ENCODE measurements at regions not wholly inside any gene's neighbourhood (a gene's known extent, or its start where the extent isn't known, plus 50 kb on each side); places are given as distances from the start of the nearest gene placed in this dataset.

GRCh38 chr14:44041700-44042099 is 465.4 kb downstream of the FSCB start:
- Histone ChIP-seq H3K4me1 (ENCODE audit: control insufficient read depth, insufficient read depth, low read length) (no peaks in the 10 kb centered on the region), H3K9ac (ENCODE audit: low read depth, low read length) (no peak overlapping the region), H3K4me3 (ENCODE audit: low read length) (no peak overlapping the region), H3K27me3 (ENCODE audit: control insufficient read depth, insufficient read depth, low read length) (no peaks in the 10 kb centered on the region), H3K36me3 (ENCODE audit: insufficient read depth, low read length) (no peaks in the 10 kb centered on the region), H3K4me2 (ENCODE audit: low read length) (no peak overlapping the region), H3K9me3 (replicated peaks; ENCODE audit: low read length) (peaks cover 12% of the 10 kb centered on the region)

DNA sequence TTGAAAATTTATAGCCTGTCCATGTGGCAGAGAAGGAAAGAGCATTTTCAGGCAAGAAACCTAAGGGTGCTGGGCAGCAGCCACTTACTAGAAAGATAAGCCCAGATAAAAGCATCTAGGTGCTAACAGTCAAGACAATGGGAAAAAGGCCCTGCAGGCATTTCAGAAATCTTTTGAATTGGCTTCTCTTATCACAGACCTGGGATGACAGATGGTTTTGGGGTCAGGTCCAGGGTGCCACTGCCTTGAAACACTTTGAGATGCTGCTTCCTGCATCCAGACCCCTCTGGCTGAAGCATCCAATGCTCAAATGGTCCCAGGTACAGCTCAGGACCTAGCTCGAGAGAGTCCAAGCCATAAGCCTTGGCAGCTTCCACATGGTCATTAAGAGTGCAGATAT is 466.5 kb downstream of the FSCB start:
- Histone ChIP-seq H3K4me3 (ENCODE audit: low read length) (no peak overlapping the region), H3K9me3 (replicated peaks; ENCODE audit: low read length) (peaks cover 12% of the 10 kb centered on the region), H3K4me2 (ENCODE audit: low read length) (no peak overlapping the region), H3K9ac (ENCODE audit: low read depth, low read length) (no peak overlapping the region), H3K4me1 (ENCODE audit: control insufficient read depth, insufficient read depth, low read length) (no peaks in the 10 kb centered on the region), H3K27me3 (ENCODE audit: control insufficient read depth, insufficient read depth, low read length) (no peaks in the 10 kb centered on the region), H3K36me3 (ENCODE audit: insufficient read depth, low read length) (no peaks in the 10 kb centered on the region)

GRCh38 chr14:44036248-44036647 is 470.8 kb downstream of the FSCB start:
- Histone ChIP-seq H3K4me2 (ENCODE audit: low read length) (no peak overlapping the region), H3K4me1 (ENCODE audit: control insufficient read depth, insufficient read depth, low read length) (no peaks in the 10 kb centered on the region), H3K27me3 (ENCODE audit: control insufficient read depth, insufficient read depth, low read length) (no peaks in the 10 kb centered on the region), H3K36me3 (ENCODE audit: insufficient read depth, low read length) (no peaks in the 10 kb centered on the region), H3K4me3 (ENCODE audit: low read length) (no peak overlapping the region), H3K9ac (ENCODE audit: low read depth, low read length) (no peak overlapping the region), H3K9me3 (replicated peaks; ENCODE audit: low read length) (peaks cover 5% of the 10 kb centered on the region)

DNA sequence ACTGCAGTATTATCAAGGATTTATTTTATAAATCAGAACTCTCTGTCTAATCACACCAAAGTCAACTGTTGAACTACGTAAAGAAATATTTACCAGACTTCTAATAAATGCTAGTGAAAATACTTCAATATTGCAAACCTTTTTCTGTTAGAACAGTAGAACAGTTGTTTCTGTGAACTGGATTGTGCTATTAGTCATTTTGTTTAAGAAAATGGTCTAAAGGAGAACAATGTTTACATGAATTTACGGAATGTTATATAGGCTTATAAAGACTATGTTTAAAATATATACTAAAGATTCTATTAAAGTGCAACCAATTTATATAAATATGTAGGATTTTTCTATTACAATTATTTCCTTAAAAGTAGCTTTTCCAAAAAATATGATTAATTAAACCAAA is 471.4 kb downstream of the FSCB start:
- Histone ChIP-seq H3K4me3 (ENCODE audit: low read length) (no peak overlapping the region), H3K4me2 (ENCODE audit: low read length) (no peak overlapping the region), H3K27me3 (ENCODE audit: control insufficient read depth, insufficient read depth, low read length) (no peaks in the 10 kb centered on the region), H3K4me1 (ENCODE audit: control insufficient read depth, insufficient read depth, low read length) (no peaks in the 10 kb centered on the region), H3K9ac (ENCODE audit: low read depth, low read length) (no peak overlapping the region), H3K9me3 (replicated peaks; ENCODE audit: low read length) (peaks cover 5% of the 10 kb centered on the region), H3K36me3 (ENCODE audit: insufficient read depth, low read length) (no peaks in the 10 kb centered on the region)

GRCh38 chr14:44030831-44031383 is 476.2 kb downstream of the FSCB start:
- H3K4me2 ChIP-seq (ENCODE audit: low read length) = no peak overlapping the region
- H3K4me3 ChIP-seq (ENCODE audit: low read length) = no peak overlapping the region
- H3K9me3 ChIP-seq (replicated peaks; ENCODE audit: low read length) = peaks cover 4% of the 10 kb centered on the region
- no peaks in the 10 kb centered on the region for H3K4me1 ChIP-seq (ENCODE audit: control insufficient read depth, insufficient read depth, low read length)
- H3K27me3 ChIP-seq (ENCODE audit: control insufficient read depth, insufficient read depth, low read length) = no peaks in the 10 kb centered on the region
- H3K36me3 ChIP-seq (ENCODE audit: insufficient read depth, low read length) = no peaks in the 10 kb centered on the region
- no peak overlapping the region for H3K9ac ChIP-seq (ENCODE audit: low read depth, low read length)

DNA sequence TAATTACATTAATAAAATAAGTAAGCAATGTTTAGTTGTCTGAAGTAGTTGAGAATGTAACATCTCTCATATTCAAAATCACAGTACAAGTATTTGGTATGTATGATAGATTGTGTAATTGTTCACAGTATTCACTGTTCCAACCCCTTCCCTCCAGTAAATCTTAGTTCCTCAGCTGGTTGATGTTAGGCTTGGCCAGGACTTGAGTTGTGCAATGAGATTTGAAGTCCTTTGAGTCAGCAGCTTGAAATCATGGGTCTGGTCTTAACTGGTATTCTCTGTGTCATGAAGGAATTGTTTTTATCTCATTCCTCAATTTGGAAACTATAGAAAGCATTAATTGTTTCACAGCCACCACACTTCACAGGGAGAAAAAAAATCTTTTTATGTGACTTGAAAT is 477.1 kb downstream of the FSCB start:
- Histone ChIP-seq H3K36me3 (ENCODE audit: insufficient read depth, low read length) (no peaks in the 10 kb centered on the region), H3K27me3 (ENCODE audit: control insufficient read depth, insufficient read depth, low read length) (no peaks in the 10 kb centered on the region), H3K9ac (ENCODE audit: low read depth, low read length) (no peak overlapping the region), H3K4me3 (ENCODE audit: low read length) (no peak overlapping the region), H3K4me2 (ENCODE audit: low read length) (no peak overlapping the region), H3K9me3 (replicated peaks; ENCODE audit: low read length) (peaks cover 4% of the 10 kb centered on the region), H3K4me1 (ENCODE audit: control insufficient read depth, insufficient read depth, low read length) (no peaks in the 10 kb centered on the region)

DNA sequence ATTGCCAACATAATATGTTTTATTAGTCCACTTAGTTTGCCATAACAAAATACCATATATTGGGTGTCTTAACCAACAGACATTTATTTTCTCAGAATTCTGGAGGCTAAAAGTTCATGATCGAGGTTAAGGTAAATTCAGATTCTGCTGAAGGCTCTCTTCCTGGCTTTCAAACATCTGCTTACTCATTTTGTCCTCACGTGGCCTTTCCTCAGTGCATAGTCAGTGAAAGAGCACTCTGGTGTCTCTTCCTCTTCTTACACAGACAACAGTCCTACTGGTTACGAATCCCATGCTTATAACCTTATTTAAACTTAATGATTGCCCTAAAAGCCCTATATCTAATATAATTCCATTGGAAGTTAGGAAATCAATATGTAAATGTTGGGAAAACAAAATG is 479.7 kb downstream of the FSCB start:
- Histone ChIP-seq H3K36me3 (ENCODE audit: insufficient read depth, low read length) (no peaks in the 10 kb centered on the region), H3K9me3 (replicated peaks; ENCODE audit: low read length) (peaks cover 4% of the 10 kb centered on the region), H3K4me2 (ENCODE audit: low read length) (no peak overlapping the region), H3K4me1 (ENCODE audit: control insufficient read depth, insufficient read depth, low read length) (no peaks in the 10 kb centered on the region), H3K4me3 (ENCODE audit: low read length) (no peak overlapping the region), H3K9ac (ENCODE audit: low read depth, low read length) (no peak overlapping the region), H3K27me3 (ENCODE audit: control insufficient read depth, insufficient read depth, low read length) (no peaks in the 10 kb centered on the region)

GRCh38 chr14:44010595-44010994 is 496.5 kb downstream of the FSCB start:
- H3K9me3 ChIP-seq (replicated peaks; ENCODE audit: low read length) = no peaks in the 10 kb centered on the region
- no peak overlapping the region for H3K4me3 ChIP-seq (ENCODE audit: low read length)
- no peaks in the 10 kb centered on the region for H3K27me3 ChIP-seq (ENCODE audit: control insufficient read depth, insufficient read depth, low read length)
- H3K9ac ChIP-seq (ENCODE audit: low read depth, low read length) = no peak overlapping the region
- no peaks in the 10 kb centered on the region for H3K36me3 ChIP-seq (ENCODE audit: insufficient read depth, low read length)
- no peak overlapping the region for H3K4me2 ChIP-seq (ENCODE audit: low read length)
- no peaks in the 10 kb centered on the region for H3K4me1 ChIP-seq (ENCODE audit: control insufficient read depth, insufficient read depth, low read length)

GRCh38 chr14:44010071-44010470 is 497.0 kb downstream of the FSCB start:
- Histone ChIP-seq H3K27me3 (ENCODE audit: control insufficient read depth, insufficient read depth, low read length) (no peaks in the 10 kb centered on the region), H3K9ac (ENCODE audit: low read depth, low read length) (no peak overlapping the region), H3K4me1 (ENCODE audit: control insufficient read depth, insufficient read depth, low read length) (no peaks in the 10 kb centered on the region), H3K9me3 (replicated peaks; ENCODE audit: low read length) (no peaks in the 10 kb centered on the region), H3K36me3 (ENCODE audit: insufficient read depth, low read length) (no peaks in the 10 kb centered on the region), H3K4me2 (ENCODE audit: low read length) (no peak overlapping the region), H3K4me3 (ENCODE audit: low read length) (no peak overlapping the region)

GRCh38 chr14:44009642-44010041 is 497.4 kb downstream of the FSCB start:
- Histone ChIP-seq H3K4me1 (ENCODE audit: control insufficient read depth, insufficient read depth, low read length) (no peaks in the 10 kb centered on the region), H3K4me3 (ENCODE audit: low read length) (no peak overlapping the region), H3K27me3 (ENCODE audit: control insufficient read depth, insufficient read depth, low read length) (no peaks in the 10 kb centered on the region), H3K4me2 (ENCODE audit: low read length) (no peak overlapping the region), H3K9me3 (replicated peaks; ENCODE audit: low read length) (no peaks in the 10 kb centered on the region), H3K36me3 (ENCODE audit: insufficient read depth, low read length) (no peaks in the 10 kb centered on the region), H3K9ac (ENCODE audit: low read depth, low read length) (no peak overlapping the region)

GRCh38 chr14:43988989-43989388 is 518.1 kb downstream of the FSCB start:
- no peak overlapping the region for H3K4me2 ChIP-seq (ENCODE audit: low read length)
- no peaks in the 10 kb centered on the region for H3K27me3 ChIP-seq (ENCODE audit: control insufficient read depth, insufficient read depth, low read length)
- H3K9me3 ChIP-seq (replicated peaks; ENCODE audit: low read length) = peaks cover 3% of the 10 kb centered on the region
- no peaks in the 10 kb centered on the region for H3K4me1 ChIP-seq (ENCODE audit: control insufficient read depth, insufficient read depth, low read length)
- H3K9ac ChIP-seq (ENCODE audit: low read depth, low read length) = no peak overlapping the region
- H3K4me3 ChIP-seq (ENCODE audit: low read length) = no peak overlapping the region
- no peaks in the 10 kb centered on the region for H3K36me3 ChIP-seq (ENCODE audit: insufficient read depth, low read length)

DNA sequence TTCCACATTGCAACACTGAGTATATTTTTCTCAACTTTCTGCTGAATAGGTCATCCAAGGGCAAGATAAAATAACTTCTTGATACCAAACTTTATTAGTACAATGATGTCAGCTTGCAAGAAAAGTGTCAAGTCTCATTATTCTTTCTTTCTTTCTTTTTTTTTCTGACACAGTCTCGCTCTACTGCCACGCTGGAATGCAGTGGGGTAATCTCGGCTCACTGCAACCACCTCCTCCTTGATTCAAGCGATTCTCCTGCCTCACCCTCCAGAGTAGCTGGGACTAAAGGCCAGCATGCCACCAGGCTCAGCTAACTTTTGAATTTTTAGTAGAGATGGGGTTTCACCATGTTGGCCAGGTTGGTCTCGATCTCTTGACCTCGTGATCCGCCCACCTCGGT is 523.4 kb downstream of the FSCB start:
- Histone ChIP-seq H3K27me3 (ENCODE audit: control insufficient read depth, insufficient read depth, low read length) (no peaks in the 10 kb centered on the region), H3K4me2 (ENCODE audit: low read length) (no peak overlapping the region), H3K36me3 (ENCODE audit: insufficient read depth, low read length) (no peaks in the 10 kb centered on the region), H3K9me3 (replicated peaks; ENCODE audit: low read length) (peaks cover 4% of the 10 kb centered on the region), H3K4me3 (ENCODE audit: low read length) (no peak overlapping the region), H3K4me1 (ENCODE audit: control insufficient read depth, insufficient read depth, low read length) (no peaks in the 10 kb centered on the region), H3K9ac (ENCODE audit: low read depth, low read length) (no peak overlapping the region)
